H1 (cell line): ENCODE measurements at regions not wholly inside any gene's neighbourhood (a gene's known extent, or its start where the extent isn't known, plus 50 kb on each side); places are given as distances from the start of the nearest gene placed in this dataset.

Experiments
- CTCF ChIA-PET: fragments of 300-600 bp; sonication (Branson Sonifier 250); formaldehyde crosslinking; loops from one replicate; lab custom pipeline; 2021; ENCODE audit not compliant: partially characterized antibody; lab: Charles Lee
- POLR2A ChIA-PET: fragments of 300-600 bp; sonication (Branson Sonifier 250); formaldehyde crosslinking; loops from one replicate; lab custom pipeline; 2021; ENCODE audit warnings: inconsistent platforms; ENCODE audit not compliant: partially characterized antibody; lab: Charles Lee
- DNase-seq, 2 experiments: peaks; one replicate each; pipeline versions ENCODE4 v3.0.0 to v3.0.0-alpha.2; 2010 to 2022; ENCODE audit warnings: low spot score in 2 of 2, low read depth in 1 of 2, mixed read lengths in 1 of 2
- FAIRE-seq: peaks from 2 replicates; lab custom pipeline; 2011; peaks lifted over from hg19 to GRCh38; lab: Jason Lieb, UNC
- H2AFZ ChIP-seq: 2 replicates; pipeline ENCODE4 v1.8.1; 2012; ENCODE audit warnings: low read length, inconsistent platforms
- H2AK5ac ChIP-seq: 2 replicates; pipeline ENCODE4 v1.6.1; 2013; ENCODE audit warnings: low read depth, low read length
- H2BK120ac ChIP-seq: replicated peaks from 2 replicates; pipeline ENCODE3; 2013; ENCODE audit warnings: low read depth, low read length, inconsistent platforms
- H2BK12ac ChIP-seq: 2 replicates; pipeline ENCODE4 v1.6.1; 2013; ENCODE audit warnings: low read depth, low read length
- H2BK15ac ChIP-seq: 2 replicates; pipeline ENCODE4 v1.6.1; 2013; ENCODE audit warnings: low read length
- H2BK20ac ChIP-seq: 2 replicates; pipeline ENCODE4 v1.6.1; 2013; ENCODE audit warnings: low read length
- H2BK5ac ChIP-seq: 2 replicates; pipeline ENCODE4 v1.6.1; 2013; ENCODE audit warnings: low read depth, low read length
- H3K14ac ChIP-seq: 2 replicates; pipeline ENCODE4 v1.6.1; 2013; ENCODE audit warnings: inconsistent platforms; ENCODE audit not compliant: insufficient read length
- H3K18ac ChIP-seq: 2 replicates; pipeline ENCODE4 v1.6.1; 2013; ENCODE audit warnings: low read length; ENCODE audit errors: extremely low read depth
- H3K23ac ChIP-seq: 2 replicates; pipeline ENCODE4 v1.6.1; 2013; ENCODE audit warnings: inconsistent platforms; ENCODE audit not compliant: insufficient read length
- H3K23me2 ChIP-seq: 2 replicates; pipeline ENCODE4 v1.6.1; 2013; ENCODE audit warnings: low read depth, low read length
- H3K27ac ChIP-seq: 2 replicates; pipeline ENCODE4 v1.6.1; 2011; ENCODE audit warnings: low read depth, low read length, inconsistent platforms
- H3K27me3 ChIP-seq, 4 experiments: replicated peaks in 1 of 4; 1 replicate in 1 of 4; 2 replicates in 3 of 4; pipeline versions ENCODE4 v1.6.1 to v1.8.1; 2011 to 2013; ENCODE audit warnings: low read length in 3 of 4, mild to moderate bottlenecking in 3 of 4, inconsistent platforms in 2 of 4, mixed read lengths in 2 of 4, moderate library complexity in 1 of 4; ENCODE audit not compliant: control insufficient read depth in 3 of 4, insufficient read depth in 3 of 4; ENCODE audit errors: extremely low read depth in 1 of 4
- H3K36me3 ChIP-seq, 4 experiments: 2 replicates each; pipeline versions ENCODE4 v1.6.1 to v1.8.1; 2011 to 2013; ENCODE audit warnings: mild to moderate bottlenecking in 4 of 4, low read length in 3 of 4, moderate library complexity in 2 of 4, control low read depth in 1 of 4, inconsistent platforms in 1 of 4; ENCODE audit not compliant: insufficient read depth in 4 of 4, control insufficient read depth in 2 of 4
- H3K4ac ChIP-seq: replicated peaks from 2 replicates; pipeline ENCODE3; 2013; ENCODE audit warnings: low read length, low read depth, mixed read lengths, inconsistent platforms; ENCODE audit not compliant: insufficient read length
- H3K4me1 ChIP-seq, 4 experiments: replicated peaks in 1 of 4; 1 replicate in 1 of 4; 2 replicates in 3 of 4; pipeline versions ENCODE4 v1.6.1 to v1.8.1; 2011 to 2013; ENCODE audit warnings: low read length in 3 of 4, inconsistent platforms in 2 of 4, mixed read lengths in 1 of 4; ENCODE audit not compliant: insufficient read depth in 4 of 4, control insufficient read depth in 3 of 4
- H3K4me2 ChIP-seq, 2 experiments: 2 replicates each; pipeline versions ENCODE4 v1.6.1 to v1.8.1; 2011 to 2013; ENCODE audit warnings: low read depth in 2 of 2, low read length in 2 of 2, control low read depth in 1 of 2, inconsistent platforms in 1 of 2, mild to moderate bottlenecking in 1 of 2; ENCODE audit not compliant: insufficient read depth in 1 of 2
- H3K4me3 ChIP-seq, 4 experiments: fragments of 200-600, 300-600 bp in 1 of 4; sonication (generic), shearing (Covaris generic), sonication (Bioruptor Twin) in 1 of 4; 2 replicates each; pipeline versions ENCODE4 v1.5.1 to v1.8.1; 2011 to 2016; ENCODE audit warnings: low read length in 4 of 4, low read depth in 3 of 4, control low read depth in 2 of 4, inconsistent platforms in 2 of 4, mild to moderate bottlenecking in 2 of 4, mixed read lengths in 1 of 4, moderate library complexity in 1 of 4; ENCODE audit not compliant: insufficient read depth in 2 of 4; ENCODE audit errors: extremely low read depth in 1 of 4
- H3K56ac ChIP-seq: replicated peaks from 2 replicates; pipeline ENCODE3; 2013; ENCODE audit warnings: low read depth, mild to moderate bottlenecking, mixed read lengths, low read length, inconsistent platforms; ENCODE audit not compliant: insufficient read length
- H3K79me1 ChIP-seq: 2 replicates; pipeline ENCODE4 v1.6.1; 2013; ENCODE audit warnings: low read depth, low read length, control low read depth
- H3K79me2 ChIP-seq, 2 experiments: 2 replicates each; pipeline versions ENCODE4 v1.6.1 to v1.8.1; 2012 to 2013; ENCODE audit warnings: low read length in 2 of 2, mild to moderate bottlenecking in 2 of 2, inconsistent platforms in 1 of 2; ENCODE audit not compliant: insufficient read depth in 2 of 2, control insufficient read depth in 1 of 2
- H3K9ac ChIP-seq, 4 experiments: replicated peaks in 1 of 4; 1 replicate in 1 of 4; 2 replicates in 3 of 4; pipeline versions ENCODE4 v1.6.1 to v1.8.1; 2011 to 2013; ENCODE audit warnings: low read depth in 3 of 4, low read length in 3 of 4, control low read depth in 2 of 4, mild to moderate bottlenecking in 2 of 4, moderate library complexity in 2 of 4, inconsistent platforms in 1 of 4; ENCODE audit errors: extremely low read depth in 1 of 4
- H3K9me3 ChIP-seq, 2 experiments: 2 replicates each; pipeline versions ENCODE4 v1.6.1 to v1.8.1; 2012 to 2013; ENCODE audit warnings: mild to moderate bottlenecking in 2 of 2, moderate library complexity in 2 of 2, control low read depth in 1 of 2, inconsistent platforms in 1 of 2, low read depth in 1 of 2, low read length in 1 of 2, mixed read lengths in 1 of 2; ENCODE audit not compliant: insufficient read depth in 2 of 2
- H4K20me1 ChIP-seq, 2 experiments: replicated peaks in 1 of 2; 2 replicates each; pipeline versions ENCODE3 to v1.8.1; 2011 to 2013; ENCODE audit warnings: inconsistent platforms in 2 of 2, low read length in 2 of 2, mild to moderate bottlenecking in 1 of 2; ENCODE audit not compliant: insufficient read depth in 2 of 2, control insufficient read depth in 1 of 2
- H4K5ac ChIP-seq: 2 replicates; pipeline ENCODE4 v1.6.1; 2013; ENCODE audit warnings: low read length, low read depth, mixed read lengths, inconsistent platforms; ENCODE audit not compliant: insufficient read length
- H4K8ac ChIP-seq: 2 replicates; pipeline ENCODE4 v1.8.0; 2013; ENCODE audit warnings: mild to moderate bottlenecking, moderate library complexity, low read length, inconsistent platforms; ENCODE audit not compliant: insufficient read depth; ENCODE audit errors: extremely low read depth
- H4K91ac ChIP-seq: replicated peaks from 2 replicates; pipeline ENCODE3; 2013; ENCODE audit warnings: low read length, mixed read lengths, inconsistent platforms; ENCODE audit not compliant: insufficient read length
- CTCF ChIP-seq, 3 experiments: IDR thresholded peaks; 1 replicate in 2 of 3; 2 replicates in 1 of 3; pipeline versions ENCODE4 v1.5.1 to v1.6.1; 2011; ENCODE audit warnings: low read length in 3 of 3, mild to moderate bottlenecking in 3 of 3, inconsistent platforms in 2 of 3, low read depth in 1 of 3, moderate library complexity in 1 of 3; ENCODE audit not compliant: insufficient read depth in 1 of 3; ENCODE audit errors: control extremely low read depth in 1 of 3
- EGR1 ChIP-seq: IDR thresholded peaks from 2 replicates; pipeline ENCODE4 v1.6.1; 2011; ENCODE audit warnings: low read depth, low read length, borderline replicate concordance
- GABPA ChIP-seq: IDR thresholded peaks from 2 replicates; pipeline ENCODE4 v1.6.1; 2011; ENCODE audit warnings: mild to moderate bottlenecking, low read length, moderate library complexity, borderline replicate concordance; ENCODE audit not compliant: insufficient read depth
- HDAC6 ChIP-seq: IDR thresholded peaks from one replicate; pipeline ENCODE4 v1.7.1; 2012; ENCODE audit warnings: low read depth, mild to moderate bottlenecking, inconsistent platforms, low read length, moderate library complexity
- KDM5A ChIP-seq: fragments of 200-600 bp; IDR thresholded peaks from 2 replicates; pipeline ENCODE4 v1.7.1; 2012; ENCODE audit warnings: mild to moderate bottlenecking, low read length, inconsistent platforms, mixed read lengths
- POLR2AphosphoS5 ChIP-seq: IDR thresholded peaks from 2 replicates; pipeline ENCODE4 v1.6.1; 2011; ENCODE audit warnings: low read depth, low read length
- SIN3A ChIP-seq, 2 experiments: IDR thresholded peaks in 1 of 2; conservative IDR thresholded peaks in 1 of 2; 2 replicates each; pipeline ENCODE4 v1.6.1; 2011 to 2012; ENCODE audit warnings: low read length in 2 of 2, improper control_type of control experiment in 1 of 2, low read depth in 1 of 2, mild to moderate bottlenecking in 1 of 2
- SP1 ChIP-seq: IDR thresholded peaks from 2 replicates; pipeline ENCODE4 v1.6.1; 2011; ENCODE audit warnings: low read depth, low read length
- SRF ChIP-seq: IDR thresholded peaks from 2 replicates; pipeline ENCODE4 v1.6.1; 2011; ENCODE audit warnings: mild to moderate bottlenecking, low read depth, low read length, moderate library complexity
- TBP ChIP-seq: IDR thresholded peaks from 2 replicates; pipeline ENCODE4 v1.6.1; 2011; ENCODE audit warnings: low read depth, low read length, improper control_type of control experiment
- WGBS, 2 experiments: shearing (Covaris generic) in 1 of 2; methylation state at CpG; one replicate each; pipeline versions ENCODE4 v1.1.6 to v1.1.7; 2013 to 2015; ENCODE audit warnings: low lambda C conversion rate in 2 of 2, mixed read lengths in 2 of 2, inconsistent platforms in 1 of 2, low coverage in 1 of 2, missing lambda C conversion rate in 1 of 2; ENCODE audit not compliant: insufficient replicate concordance in 2 of 2, insufficient coverage in 1 of 2, insufficient read length in 1 of 2; ENCODE audit errors: extremely low coverage in 1 of 2, missing lambda C conversion rate in 1 of 2; 5-methylcytosine and 5-hydroxymethylcytosine counted together
- TF ChIP-seq, protein P1 (sequence below): IDR thresholded peaks from 2 replicates; pipeline ENCODE4 v1.6.1; 2011; ENCODE audit warnings: low read depth, mild to moderate bottlenecking, low read length; ENCODE audit not compliant: insufficient read depth

DNA sequence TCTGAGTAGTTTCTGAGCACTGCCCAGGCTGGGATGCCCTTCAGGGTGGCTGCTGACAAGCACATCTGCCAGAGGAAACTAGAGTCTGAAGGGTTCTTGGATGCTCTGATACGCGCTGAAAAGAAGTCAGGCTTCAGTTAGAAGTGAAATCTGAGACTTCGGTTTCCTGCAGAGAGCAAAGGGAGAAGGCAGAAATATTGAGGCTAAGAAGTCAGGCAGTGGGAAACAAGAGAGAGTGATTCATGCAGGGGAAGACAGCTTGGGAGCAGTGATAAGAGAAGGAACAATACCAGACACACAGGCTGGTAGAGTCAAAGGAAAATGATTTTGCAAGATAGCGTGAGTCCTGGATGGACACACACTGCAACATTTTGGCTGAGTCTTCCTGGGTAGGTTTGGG, 51.0 kb upstream of the BOD1L2 start:
- Histone ChIP-seq H3K23me2 (no peaks in the 10 kb centered on the region), H3K79me1 (no peaks in the 10 kb centered on the region), H3K79me2 (no peaks in the 10 kb centered on the region), H3K27me3 (peaks cover 0 to 2% (median 0%) of the 10 kb centered on the region in 4 experiments; a peak in 2 of 7 replicates), H3K9me3 (no peaks in the 10 kb centered on the region), H4K5ac (no peak overlapping the region), H3K27ac (no peak overlapping the region), H4K91ac (peak overlapping the region; percentile 39), H2BK20ac (peak overlapping the region; percentile 86; the same call in 1 of the 2 replicates), H3K9ac (no peak overlapping the region), H3K4me1 (peaks cover 1 to 19% (median 18%) of the 10 kb centered on the region in 4 experiments; a peak in 5 of 7 replicates), H2BK120ac (no peak overlapping the region), H3K36me3 (no peaks in the 10 kb centered on the region), H2AK5ac (peak overlapping the region; percentile 90; the same call in 1 of the 2 replicates), H2AFZ (peak overlapping the region; percentile 28; the same call in 1 of the 2 replicates), H2BK15ac (peak overlapping the region; percentile 81; the same call in 1 of the 2 replicates), H4K8ac (no peak overlapping the region), H2BK5ac (peak overlapping the region; percentile 75; the same call in 1 of the 2 replicates), H3K23ac (no peak overlapping the region), H4K20me1 (no peaks in the 10 kb centered on the region), H3K4me3 (no peak overlapping the region), H3K56ac (no peak overlapping the region), H3K4me2 (peak overlapping the region in 1 of 2 experiments; percentile 27; a peak in 2 of 4 replicates), H2BK12ac (peak overlapping the region; percentile 50; the same call in 1 of the 2 replicates), H3K14ac (no peak overlapping the region), H3K4ac (no peak overlapping the region), H3K18ac (no peak overlapping the region; the same call in 1 of the 2 replicates)
- no peak for DNase-seq
- 58% methylated on average over 4 of the region's 4 CpGs; no CpG with 5 or more reads in 1 of the 2 experiments for WGBS, 2 experiments
- FAIRE-seq, result no peak
- ChIA-PET POLR2A (no interaction called here), CTCF (interaction anchor here (1.6 kb wide), 1 partner anchor 14 kb away, joined by 4 read pairs; no protein-coding TSS in a partner anchor)
- TF ChIP-seq, protein P1, sequence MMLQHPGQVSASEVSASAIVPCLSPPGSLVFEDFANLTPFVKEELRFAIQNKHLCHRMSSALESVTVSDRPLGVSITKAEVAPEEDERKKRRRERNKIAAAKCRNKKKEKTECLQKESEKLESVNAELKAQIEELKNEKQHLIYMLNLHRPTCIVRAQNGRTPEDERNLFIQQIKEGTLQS, result no peak
- TF ChIP-seq SRF (no peak), TBP (no peak), EGR1 (no peak), KDM5A (no peak), HDAC6 (no peak), CTCF (IDR thresholded peaks at IDR 0.05; ENCODE audit: control extremely low read depth in 1 of 3, insufficient read depth in 1 of 3, low read depth in 1 of 3, low read length in 3 of 3) (no peak), SIN3A (conservative IDR thresholded peaks at IDR 0.05 in 1 of 2, IDR thresholded peaks at IDR 0.05 in 1 of 2; ENCODE audit: low read depth in 1 of 2, low read length in 2 of 2) (no peak), POLR2AphosphoS5 (no peak), GABPA (no peak), SP1 (no peak)
